DMS 273 (cell line): ENCODE measurements at regions not wholly inside any gene's neighbourhood (a gene's known extent, or its start where the extent isn't known, plus 50 kb on each side); places are given as distances from the start of the nearest gene placed in this dataset.
"Not testable (repeated sequence)": the region's sequence is repeated elsewhere in the genome, so short reads cannot be mapped to it uniquely, and the experiment has no call there.

ENCODE experiments used
- DNase-seq: peaks from one replicate; lab custom pipeline; 2025; ENCODE audit not compliant: unreplicated experiment; lab: John Stamatoyannopoulos, UW

DNA sequence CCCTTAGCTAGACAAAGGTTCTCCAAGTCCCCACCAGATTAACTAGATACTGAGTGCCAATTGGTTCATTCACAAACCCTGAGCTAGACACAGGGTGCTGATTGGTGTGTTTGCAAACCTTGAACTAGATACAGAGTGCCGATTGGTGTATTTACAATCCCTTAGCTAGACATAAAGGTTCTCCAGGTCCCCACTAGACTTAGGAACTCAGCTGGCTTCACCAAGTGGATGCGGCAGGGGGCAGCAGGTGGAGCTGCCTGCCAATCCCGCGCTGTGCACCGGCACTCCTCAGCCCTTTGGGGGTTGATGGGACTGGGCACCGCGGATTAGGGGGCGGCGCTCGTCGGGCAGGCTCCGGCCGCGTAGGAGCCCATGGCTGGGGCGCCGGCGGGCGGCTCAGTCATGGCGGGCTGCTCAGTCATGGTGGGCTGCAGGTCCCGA, 157.6 kb downstream of the KLRB1 start:
- DNase-seq = peak; percentile 43

DNA sequence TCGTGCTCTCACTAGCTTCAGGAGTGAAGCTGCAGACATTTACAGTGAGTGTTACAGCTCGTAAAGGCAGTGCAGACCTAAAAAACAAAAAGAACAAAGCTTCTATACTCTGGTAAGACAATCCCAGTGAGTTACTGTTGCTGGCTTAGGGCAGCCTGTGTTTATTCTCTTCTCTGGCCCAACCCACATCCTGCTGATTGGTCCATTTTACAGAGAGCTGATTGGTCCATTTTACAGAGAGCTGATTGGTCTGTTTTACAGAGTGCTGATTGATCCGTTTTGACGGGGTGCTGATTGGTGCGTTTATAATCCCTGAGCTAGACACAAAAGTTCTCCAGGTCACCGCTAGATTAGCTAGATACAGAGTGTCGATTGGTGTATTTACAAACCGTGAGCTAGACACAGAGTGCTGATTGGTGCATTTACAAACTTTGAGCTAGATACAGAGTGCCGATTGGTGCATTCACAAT, 158.0 kb downstream of the KLRB1 start:
- DNase-seq = not testable (repeated sequence)

DNA sequence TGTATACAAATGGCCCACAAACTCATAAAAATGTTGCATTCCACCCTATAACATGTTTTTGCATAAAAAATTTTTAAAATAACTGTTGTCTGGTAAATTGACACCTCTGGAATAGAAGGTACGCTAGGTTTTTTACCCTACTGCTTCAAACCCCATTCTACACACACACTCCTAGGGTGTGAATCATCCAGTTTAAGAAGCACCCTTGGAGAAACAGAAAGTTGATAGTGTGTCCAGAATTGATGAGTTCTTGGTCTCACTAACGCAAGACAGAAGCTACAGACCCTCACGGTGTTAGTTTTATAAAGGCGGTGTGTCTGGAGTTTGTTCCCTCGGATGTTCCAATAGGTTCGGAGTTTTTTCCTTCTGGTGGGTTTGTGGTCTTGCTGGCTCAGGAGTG, 158.5 kb downstream of the KLRB1 start:
- no peak for DNase-seq

DNA sequence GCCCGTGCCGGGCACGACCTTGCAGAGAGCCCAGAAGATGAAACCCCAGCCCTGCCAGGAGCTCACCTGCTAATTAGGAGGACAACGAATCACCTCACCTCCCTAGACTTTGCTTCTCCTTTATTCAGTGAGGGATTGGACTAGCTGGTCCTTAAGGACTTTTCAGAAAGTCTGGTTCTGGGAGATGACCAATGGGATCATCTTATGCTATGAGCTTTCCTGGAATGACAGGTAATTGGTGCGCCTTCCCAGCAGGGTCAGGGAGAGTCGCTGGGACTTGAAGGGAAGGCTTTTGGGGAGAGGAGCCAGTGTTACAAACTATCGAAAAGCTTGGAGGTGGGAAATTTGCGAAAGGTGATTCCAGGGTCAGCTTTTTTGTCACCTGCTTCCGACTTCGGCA, 159.1 kb downstream of the KLRB1 start:
- DNase-seq = not testable (repeated sequence)

DNA sequence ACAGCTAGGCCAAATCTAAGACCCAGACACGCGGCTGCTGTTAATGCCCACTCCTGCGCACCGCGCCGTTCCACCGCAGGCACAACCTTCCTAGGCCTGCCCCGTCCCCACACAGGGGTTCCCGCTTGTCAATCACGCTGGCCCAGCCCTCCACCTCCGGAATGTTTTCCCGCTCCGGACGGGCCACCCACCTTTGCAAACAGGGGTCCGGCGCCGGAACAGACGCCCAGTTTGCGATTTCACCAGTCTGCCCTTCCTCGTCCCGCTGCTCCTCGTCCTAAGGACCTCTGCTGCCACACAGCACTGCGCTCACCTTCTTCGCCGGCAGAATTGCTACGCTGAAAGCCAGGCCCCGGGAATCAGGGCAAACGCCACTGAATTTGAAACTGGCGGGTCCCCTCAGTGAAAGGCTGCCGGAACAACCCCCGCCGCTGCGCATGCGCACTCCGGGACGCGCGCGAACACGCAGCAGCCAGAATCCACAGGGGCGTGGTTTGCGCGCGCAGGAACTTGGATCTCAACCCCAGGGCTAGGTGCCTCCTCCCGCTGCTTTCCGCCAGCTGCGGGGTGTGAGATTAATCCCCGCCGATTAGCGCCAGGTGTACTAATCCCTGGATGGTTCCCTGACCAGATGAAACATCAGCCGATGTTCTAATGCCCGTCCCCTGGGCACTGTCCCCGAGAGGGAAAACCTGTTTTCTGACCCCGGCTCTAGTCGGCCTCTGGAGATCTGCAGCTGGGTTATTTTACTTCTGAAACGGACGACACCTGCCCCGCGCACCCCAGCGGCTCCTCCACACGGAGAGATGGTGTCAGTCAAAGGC, 159.7 kb downstream of the KLRB1 start:
- DNase-seq = peak; percentile 87

DNA sequence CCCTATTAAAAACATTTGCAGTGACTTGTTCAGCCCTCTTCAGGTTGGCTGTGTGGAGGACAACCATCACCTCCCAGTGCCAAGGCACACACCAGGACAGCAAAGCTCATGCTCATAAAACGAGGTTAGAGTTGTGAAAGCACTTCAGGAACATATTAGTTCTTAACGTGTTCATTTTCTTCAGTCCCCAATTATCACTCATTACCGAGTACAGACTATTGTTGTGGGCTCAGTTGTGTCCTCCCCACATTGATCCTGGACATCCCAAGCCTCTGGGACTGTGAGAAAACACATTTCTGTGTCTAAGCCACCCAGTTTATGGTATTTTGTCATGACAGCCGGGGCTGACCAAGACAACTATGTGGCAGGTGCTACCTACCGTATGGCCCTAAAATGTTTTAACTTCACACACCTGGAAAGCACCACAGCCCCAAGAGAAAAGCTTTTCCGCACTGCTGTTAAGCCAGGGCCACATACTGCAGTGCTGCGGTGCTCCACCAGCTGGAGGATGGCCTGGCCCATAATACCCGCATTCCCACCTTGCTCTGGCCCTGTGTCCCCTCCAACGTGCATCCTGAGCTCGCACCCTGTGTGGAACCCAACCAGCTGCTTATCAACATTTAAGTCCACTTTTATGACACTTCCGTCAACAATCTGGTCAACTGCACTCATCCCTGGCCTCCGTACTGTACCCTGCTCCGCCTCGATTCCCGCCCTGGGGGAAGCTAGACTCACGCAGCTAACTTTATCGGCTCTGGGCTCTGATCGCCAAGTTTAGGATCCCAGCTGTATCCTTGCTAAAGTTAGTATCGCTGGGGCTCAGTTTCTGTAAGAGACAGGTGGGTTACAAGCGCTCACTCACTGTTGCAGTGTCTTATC, 160.6 kb downstream of the KLRB1 start:
- DNase-seq = not testable (repeated sequence)

DNA sequence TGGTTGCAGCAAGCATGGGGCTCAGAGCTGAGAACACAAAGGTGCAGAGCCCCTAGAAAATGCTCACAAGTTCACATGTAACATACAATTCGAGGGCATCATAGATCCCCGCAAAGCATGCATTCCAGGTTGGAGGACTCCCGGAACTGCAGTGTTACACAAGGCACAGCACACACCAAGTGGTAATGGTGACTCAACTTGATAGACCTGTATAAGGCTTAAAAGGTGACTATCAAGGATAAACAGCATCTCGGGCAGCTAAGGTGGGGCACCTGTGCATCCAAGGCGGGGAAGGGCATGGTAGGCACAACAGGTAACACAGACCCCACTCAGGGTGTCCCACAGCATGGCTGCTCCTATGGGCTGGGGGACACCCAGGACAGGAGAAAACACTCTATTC, 167.3 kb downstream of the KLRB1 start:
- DNase-seq = not testable (repeated sequence)

DNA sequence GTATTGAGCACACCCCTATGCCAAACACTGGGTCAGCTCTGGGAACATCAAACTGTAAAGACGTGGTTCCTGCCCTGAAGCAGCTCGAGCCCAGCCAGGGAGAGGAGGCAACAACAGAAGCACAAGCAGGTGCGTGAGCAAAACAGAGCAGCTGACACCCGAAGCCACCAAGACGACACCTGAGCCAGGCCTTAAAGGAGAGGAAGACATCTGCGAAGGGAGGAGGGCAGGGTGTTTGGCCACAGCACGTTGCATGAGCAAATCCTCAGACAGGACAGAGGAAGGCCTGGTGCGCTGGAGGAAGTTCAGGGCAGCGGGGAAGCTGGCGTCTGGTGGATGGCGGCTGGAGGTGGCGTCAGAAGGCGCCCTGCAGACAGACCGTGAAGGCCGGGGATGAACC, 172.0 kb downstream of the KLRB1 start:
- not testable (repeated sequence) for DNase-seq

DNA sequence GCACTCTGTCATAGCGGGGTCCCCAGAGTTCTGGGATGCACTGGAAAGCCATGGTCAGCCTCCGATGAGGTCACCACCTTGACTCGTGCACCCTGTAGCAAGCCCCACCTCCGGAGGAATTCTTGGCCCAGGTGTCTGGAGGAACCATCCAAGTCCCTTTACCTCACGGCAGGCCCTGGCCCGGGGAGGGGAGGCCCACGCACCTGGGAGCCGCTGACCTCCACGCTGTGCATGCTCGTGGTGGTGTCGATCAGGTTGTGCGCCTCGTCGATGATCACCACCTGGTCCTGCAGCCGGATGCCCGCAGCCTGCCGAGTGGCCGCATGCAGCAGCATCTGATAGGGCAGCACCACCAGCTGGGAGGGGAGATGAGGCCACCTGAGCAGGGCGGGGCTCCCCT, 177.3 kb downstream of the KLRB1 start:
- DNase-seq = not testable (repeated sequence)

DNA sequence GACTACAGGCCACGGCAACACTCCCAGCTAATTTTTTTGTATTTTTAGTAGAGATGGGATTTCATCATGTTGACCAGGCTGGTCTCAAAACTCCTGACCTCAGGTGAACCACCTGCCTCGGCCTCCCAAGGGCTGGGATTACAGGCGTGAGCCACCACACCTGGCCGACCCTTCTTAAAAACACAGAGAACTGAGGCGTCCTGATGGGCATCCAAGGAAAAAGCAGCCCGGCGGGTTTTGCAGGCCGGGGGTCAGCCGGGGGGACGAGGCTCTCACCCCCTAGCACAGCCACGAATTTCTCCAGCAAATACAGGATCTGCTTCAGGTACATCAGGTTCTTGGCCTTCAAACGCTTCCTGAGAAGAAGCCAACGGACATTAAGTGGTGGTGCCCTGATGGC, 178.9 kb downstream of the KLRB1 start:
- DNase-seq = not testable (repeated sequence)

DNA sequence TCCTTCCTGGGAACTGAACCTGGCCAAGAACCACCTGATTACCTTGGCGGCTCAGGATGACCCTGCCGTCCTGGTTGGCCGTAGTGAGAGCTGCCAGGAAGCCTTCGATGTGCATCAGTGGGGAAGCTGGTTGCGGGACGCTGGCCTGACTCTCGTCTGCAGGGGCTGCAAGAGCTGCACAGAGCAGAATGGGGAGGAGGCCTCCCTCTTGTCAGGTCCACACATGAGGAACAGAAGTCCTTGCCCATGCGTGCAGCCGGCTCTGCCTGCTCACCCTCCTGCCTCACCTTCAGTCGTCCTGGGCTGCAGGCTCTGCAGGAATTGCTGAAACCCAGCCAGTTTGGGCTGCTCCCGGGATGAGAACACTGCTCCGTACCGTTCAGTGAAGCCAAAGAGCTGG, 182.3 kb downstream of the KLRB1 start:
- DNase-seq = not testable (repeated sequence)

DNA sequence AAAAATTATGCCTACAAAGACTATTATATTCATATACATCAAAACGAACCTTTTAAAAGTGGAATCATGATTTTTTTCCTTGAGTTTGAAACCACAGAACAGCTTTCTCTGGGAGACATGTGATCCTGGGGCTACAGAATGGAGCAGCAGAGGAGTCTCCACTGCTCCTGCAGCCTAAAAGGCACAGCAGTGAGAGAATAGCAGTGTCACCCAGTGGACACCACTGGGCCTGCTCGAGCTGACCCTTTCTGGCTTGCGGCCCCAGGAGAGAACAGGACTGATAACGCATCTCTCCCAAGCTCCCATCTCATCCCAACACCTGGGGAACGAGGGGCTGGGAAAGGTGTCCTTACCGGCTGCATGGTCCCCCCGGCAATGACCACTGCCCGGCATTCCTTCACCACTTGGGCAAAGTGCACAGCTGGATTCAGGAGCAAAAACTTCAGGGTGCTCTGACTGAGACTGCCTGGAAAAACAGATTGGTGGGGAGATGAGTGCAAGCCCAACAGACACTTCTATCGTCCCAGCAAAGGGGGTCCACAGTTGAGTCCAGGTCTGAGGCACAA, 183.5 kb downstream of the KLRB1 start:
- DNase-seq = not testable (repeated sequence)

DNA sequence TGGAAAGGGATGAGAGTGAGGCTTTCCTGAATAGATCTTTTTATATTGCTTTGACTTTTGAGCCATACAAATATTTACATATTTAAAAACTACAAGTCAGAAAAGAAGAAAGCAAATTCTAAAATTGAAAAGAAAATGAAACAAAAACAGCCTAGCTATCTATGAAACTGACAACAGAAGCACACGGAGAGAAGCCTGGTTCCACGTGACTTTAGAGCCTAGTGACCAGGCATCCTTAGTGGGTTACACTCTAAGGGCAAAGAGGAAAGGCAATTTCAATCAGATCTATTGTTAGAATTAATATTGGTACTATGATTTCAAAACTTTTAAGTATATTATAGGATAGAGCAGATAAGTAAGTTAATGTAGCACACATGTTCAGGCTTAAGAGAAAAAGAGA, 185.0 kb downstream of the KLRB1 start:
- DNase-seq = not testable (repeated sequence)

DNA sequence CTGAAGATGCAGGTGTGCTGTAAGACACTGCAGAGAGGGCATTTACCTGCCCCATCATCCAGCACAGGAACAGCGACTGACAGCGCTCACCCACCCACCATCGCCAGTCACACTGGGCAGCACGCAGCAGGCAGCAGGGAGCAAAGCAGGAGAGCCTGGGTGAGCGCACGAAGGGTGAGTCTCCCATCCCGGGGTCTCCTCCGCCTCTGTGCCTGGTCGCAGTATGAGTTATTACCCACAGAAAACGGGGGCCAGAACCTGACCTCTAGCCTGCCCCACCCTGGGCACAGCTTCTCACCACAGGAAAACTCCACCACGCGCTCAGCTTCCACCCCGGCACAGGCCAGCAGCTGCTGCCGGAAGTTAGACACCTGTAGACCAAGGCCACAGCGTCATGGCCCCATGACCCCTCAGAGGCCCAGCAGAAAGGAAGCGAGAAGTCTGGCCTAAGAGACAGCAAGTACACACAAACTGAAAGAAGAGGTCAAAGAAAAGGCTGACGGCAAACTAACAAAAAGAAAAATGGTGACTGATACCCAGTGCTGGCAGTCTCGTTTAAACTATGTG, 186.1 kb downstream of the KLRB1 start:
- not testable (repeated sequence) for DNase-seq

DNA sequence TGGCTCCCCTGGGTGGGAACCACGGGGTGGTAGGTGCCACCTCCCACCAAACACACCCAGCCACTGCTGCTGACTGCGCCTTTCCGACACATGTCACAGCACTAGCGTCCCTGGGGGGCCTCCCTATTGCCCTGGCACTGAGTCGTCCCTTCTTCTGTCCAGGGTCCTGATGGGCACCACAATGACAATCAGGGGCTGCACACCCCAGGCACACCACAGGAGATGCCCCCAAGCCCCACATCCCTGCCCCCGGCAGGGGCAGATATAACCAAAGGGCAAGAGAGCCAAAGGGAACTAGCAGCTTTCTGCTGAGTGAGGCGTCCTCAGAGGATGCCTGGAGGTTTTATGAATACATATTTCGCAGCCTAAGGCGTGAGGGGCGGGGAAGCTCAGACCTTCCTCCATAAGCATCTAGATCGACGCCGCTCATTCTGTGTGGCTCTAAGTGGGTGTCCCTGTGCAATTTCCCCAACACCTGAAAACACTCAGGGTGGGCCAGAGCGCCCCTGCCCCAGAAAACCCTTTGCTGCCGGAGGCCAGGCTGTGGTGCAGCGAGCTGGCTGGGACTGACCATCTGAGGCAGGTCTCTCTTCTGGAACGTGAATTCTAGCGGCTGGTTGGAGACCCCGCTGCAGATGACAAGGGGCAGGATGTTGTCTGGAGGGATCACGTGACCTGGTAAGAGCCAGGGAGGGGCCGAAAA, 186.7 kb downstream of the KLRB1 start:
- DNase-seq = not testable (repeated sequence)

DNA sequence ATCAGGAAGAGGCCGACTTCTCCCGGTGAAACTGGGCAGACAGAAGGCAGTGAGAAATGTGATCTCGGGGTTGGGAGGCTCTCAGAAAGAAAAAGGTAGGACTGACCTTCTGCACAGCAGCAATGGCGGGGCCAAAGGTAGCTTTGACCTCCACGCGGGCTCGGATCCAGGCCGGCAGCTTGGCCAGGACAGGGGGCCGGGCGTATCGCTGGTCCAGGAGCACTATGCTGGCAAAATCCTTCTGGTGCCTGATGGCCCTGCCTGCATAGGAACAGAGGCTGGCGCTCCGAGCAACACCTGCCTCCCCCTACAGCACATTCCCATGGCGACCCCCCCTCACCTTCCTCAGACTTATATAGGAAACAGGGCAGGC, 189.1 kb downstream of the KLRB1 start:
- not testable (repeated sequence) for DNase-seq

DNA sequence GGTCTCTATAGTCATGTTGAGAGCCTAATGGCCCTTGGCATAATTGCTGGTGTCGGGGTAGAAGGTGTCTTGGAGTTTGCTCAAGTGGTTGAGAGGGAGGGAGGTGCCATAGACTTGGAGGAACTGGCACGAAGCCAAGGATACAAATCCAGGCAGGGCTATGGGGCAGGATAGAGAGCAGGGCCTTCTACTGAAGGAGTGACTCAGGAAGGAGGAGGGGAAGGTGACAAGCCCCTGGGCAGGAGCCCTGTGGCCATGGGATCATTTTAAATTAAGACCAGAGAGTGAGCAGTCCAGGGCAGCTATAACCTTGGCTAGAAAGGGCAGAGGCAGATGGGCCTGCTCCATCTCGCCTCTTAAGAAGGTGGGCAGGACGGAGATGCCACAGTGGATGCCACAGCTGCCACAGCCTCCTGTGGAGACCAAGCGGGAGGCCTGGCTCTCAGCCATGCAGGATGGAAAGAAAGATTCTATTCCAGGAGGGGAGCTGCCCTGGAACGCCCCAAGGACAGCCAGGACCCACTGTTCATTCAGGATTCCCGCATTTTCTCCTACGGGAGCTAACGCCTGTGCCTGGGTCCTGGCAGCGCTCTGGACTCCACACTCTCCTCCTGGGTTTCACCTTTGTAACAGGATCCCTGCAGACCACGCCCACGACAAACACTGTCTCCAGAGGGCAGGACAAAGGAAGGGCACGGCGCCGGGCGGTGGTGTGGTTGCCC, 189.6 kb downstream of the KLRB1 start:
- DNase-seq = peak; percentile 21

DNA sequence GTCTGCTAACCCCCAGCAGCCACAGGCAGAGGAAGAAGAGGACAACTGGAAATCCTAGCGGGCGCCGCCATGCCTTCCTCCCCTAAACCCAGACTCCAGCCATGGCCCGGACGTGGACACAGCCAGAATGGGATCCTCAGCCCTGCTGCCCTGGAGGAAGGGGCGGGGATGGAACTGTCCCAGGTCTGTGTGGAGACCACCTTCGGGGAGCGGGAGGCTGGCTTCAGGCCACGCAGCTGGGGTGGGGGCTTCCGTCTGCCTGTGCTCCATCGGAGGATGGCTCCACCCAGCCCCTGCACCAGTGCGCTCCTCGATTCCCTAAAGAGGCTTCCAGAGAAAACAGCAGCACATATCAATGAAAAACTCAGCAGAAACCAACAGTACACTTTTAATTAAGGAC, 190.4 kb downstream of the KLRB1 start:
- not testable (repeated sequence) for DNase-seq

DNA sequence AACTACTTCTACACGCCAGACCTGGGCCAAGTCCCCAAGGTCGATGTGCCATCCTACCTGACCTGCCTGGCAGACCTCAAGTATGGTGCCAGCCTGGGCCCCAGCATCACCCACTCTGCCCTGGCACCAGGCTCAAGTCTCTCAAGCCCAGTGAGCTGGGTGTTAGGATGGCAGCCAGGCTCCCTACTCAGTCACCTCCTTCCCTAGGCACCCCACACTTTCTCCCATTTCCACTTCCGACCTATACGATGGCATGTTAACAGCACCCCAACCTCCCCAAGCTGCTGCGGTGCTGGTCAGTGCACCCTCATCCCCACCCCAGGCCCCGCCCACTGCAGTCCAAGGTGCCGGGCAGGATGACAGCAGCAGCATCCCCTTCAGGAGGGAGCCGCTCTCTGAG, 191.4 kb downstream of the KLRB1 start:
- not testable (repeated sequence) for DNase-seq

DNA sequence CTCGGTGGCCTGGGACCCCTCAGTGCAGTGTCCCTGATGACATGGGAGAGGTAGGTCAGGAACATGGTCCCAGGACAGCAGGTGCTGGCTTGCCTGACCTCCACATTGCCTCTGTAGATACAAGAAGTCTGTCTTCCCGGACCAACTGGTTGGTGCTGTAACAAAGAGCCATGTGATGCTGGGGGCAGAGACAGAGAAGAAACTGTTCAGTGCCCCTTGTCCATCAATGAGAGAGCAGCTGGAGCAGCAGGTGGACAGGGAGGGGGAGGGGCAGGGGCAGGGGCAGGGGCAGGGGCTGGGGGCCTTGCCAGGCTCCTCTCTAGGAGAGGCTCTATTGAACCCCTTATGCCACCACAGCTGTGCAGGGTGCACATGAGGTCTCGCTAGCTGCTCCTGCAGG, 191.8 kb downstream of the KLRB1 start:
- DNase-seq = peak; percentile 8
